ENCODE measurements at regions not wholly inside any gene's neighbourhood (a gene's known extent, or its start where the extent isn't known, plus 50 kb on each side); places are given as distances from the start of the nearest gene placed in this dataset.

DNA sequence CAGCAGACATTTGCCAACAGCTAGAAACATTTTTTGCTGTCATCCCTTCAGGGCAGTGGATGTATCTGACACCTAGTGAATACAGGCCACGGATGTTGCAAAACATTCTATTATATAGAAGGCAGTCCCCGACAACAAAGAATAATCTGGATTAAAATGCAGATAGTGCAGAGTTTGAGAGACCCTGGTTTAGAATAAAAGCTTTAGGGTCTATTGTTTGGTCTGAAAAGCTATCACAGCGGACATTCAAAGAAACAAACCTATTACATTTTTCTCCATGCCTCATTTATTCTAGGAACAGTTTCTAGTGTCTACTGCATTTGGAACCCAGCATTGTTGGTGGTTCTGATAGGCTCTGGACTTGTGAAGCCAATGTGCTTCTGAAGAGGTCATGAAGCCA lies 316.3 kb downstream of the TGFB2 start:
- TF ChIP-seq, protein P1, sequence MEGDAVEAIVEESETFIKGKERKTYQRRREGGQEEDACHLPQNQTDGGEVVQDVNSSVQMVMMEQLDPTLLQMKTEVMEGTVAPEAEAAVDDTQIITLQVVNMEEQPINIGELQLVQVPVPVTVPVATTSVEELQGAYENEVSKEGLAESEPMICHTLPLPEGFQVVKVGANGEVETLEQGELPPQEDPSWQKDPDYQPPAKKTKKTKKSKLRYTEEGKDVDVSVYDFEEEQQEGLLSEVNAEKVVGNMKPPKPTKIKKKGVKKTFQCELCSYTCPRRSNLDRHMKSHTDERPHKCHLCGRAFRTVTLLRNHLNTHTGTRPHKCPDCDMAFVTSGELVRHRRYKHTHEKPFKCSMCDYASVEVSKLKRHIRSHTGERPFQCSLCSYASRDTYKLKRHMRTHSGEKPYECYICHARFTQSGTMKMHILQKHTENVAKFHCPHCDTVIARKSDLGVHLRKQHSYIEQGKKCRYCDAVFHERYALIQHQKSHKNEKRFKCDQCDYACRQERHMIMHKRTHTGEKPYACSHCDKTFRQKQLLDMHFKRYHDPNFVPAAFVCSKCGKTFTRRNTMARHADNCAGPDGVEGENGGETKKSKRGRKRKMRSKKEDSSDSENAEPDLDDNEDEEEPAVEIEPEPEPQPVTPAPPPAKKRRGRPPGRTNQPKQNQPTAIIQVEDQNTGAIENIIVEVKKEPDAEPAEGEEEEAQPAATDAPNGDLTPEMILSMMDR (IDR thresholded peaks at IDR 0.05), result no peak
- TF ChIP-seq POLR2A (IDR thresholded peaks at IDR 0.05), result no peak

Measured in esophagus squamous epithelium (tissue), 4 donors.